Colonic mucosa (tissue), 4 donors: ENCODE measurements at regions not wholly inside any gene's neighbourhood (a gene's known extent, or its start where the extent isn't known, plus 50 kb on each side); places are given as distances from the start of the nearest gene placed in this dataset.

Experiments used
- DNase-seq: peaks from one replicate; pipeline ENCODE4 v3.0.0-alpha.2; 2020
- H3K27ac ChIP-seq: fragments of 200-600 bp; one replicate; pipeline ENCODE4 v1.8.0; 2021
- H3K27me3 ChIP-seq: fragments of 200-600 bp; one replicate; pipeline ENCODE4 v1.8.0; 2021
- H3K36me3 ChIP-seq: fragments of 200-600 bp; one replicate; pipeline ENCODE4 v1.8.0; 2021
- H3K4me1 ChIP-seq: fragments of 200-600 bp; one replicate; pipeline ENCODE4 v1.8.0; 2021; ENCODE audit warnings: mild to moderate bottlenecking
- H3K4me3 ChIP-seq: fragments of 200-600 bp; one replicate; pipeline ENCODE4 v1.8.0; 2021
- H3K9ac ChIP-seq, 2 donors: one replicate each; pipeline ENCODE4 v1.7.0; 2013; ENCODE audit warnings: control low read depth in 2 of 2, low read depth in 2 of 2, low read length in 2 of 2
- H3K9me3 ChIP-seq: fragments of 200-600 bp; one replicate; pipeline ENCODE4 v1.8.0; 2021
- intact Hi-C: fragments of 100-400 bp; cut with DNase I; formaldehyde crosslinking; loops from one replicate; pipeline ENCODE4 v1.14.1; 2022
- TF ChIP-seq, protein P1 (sequence below): fragments of 200-600 bp; IDR thresholded peaks from one replicate; pipeline ENCODE4 v1.8.0; 2022; ENCODE audit warnings: antibody characterized with exemption, mild to moderate bottlenecking
- donor health status: healthy.
- donor health status: DM: no; HTN: no; CAD: no.
- donor health status: DM: no; HTN: no; CAD: no.

DNA sequence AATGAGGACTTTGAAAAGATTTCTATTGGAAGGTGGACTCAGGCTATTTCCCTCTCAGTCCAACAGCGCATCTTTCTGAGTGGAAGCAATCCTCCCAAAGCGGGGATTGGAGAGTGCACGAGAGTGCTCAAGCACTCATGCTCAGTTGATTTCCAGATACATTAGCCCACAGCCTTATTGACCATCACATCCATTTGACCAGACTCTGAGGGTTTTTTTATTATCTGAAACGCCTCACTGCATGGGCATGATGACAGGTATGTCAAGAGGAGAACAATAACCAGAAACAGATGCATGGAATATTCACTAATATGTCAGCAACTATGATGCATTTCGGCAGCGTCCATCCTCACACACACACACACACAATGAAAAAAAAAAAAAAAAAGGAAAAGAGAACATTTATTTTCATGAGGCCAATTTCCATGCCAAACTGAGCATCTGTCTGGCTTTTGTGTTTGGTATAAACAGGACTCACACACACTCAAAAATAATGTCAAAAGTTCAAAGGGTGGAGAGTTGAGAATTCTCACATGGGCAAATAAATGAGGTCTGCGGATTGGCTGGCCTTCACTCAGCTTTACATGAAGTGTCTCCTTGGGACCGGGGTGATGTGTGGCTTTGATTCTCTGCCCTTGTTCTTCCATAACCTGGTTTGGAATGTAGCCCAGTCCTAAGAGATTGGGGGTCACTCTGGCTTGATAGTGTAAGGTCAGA, 371.6 kb downstream of the MCTP2 start:
- H3K9me3 ChIP-seq = no peaks in the 10 kb centered on the region
- no peak overlapping the region for H3K27ac ChIP-seq
- DNase-seq = no peak
- no peak overlapping the region for H3K4me3 ChIP-seq
- intact Hi-C loops = no loop called here
- TF ChIP-seq, protein P1, sequence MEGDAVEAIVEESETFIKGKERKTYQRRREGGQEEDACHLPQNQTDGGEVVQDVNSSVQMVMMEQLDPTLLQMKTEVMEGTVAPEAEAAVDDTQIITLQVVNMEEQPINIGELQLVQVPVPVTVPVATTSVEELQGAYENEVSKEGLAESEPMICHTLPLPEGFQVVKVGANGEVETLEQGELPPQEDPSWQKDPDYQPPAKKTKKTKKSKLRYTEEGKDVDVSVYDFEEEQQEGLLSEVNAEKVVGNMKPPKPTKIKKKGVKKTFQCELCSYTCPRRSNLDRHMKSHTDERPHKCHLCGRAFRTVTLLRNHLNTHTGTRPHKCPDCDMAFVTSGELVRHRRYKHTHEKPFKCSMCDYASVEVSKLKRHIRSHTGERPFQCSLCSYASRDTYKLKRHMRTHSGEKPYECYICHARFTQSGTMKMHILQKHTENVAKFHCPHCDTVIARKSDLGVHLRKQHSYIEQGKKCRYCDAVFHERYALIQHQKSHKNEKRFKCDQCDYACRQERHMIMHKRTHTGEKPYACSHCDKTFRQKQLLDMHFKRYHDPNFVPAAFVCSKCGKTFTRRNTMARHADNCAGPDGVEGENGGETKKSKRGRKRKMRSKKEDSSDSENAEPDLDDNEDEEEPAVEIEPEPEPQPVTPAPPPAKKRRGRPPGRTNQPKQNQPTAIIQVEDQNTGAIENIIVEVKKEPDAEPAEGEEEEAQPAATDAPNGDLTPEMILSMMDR = no peak
- H3K27me3 ChIP-seq = no peaks in the 10 kb centered on the region
- no peak overlapping the region for H3K9ac ChIP-seq
- no peaks in the 10 kb centered on the region for H3K4me1 ChIP-seq
- H3K36me3 ChIP-seq = no peaks in the 10 kb centered on the region

DNA sequence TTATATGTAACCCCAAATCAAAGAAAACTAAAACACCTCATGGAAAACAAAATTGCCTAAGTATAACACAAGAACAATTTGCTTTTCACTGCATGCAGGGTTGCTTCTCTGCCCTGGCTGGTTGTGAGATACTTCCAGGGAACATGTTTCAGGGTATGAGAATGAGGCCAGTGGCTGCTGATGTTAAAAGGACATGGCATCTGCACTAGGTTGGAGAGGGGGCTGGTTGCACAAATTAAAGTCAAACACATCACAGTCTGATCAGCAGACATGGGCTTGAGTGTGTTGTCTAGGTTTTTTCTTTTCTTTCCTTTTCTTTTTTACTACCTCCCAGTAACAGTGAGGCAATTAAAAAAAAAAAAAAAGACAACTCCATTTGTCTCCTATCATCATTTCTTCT, 374.9 kb downstream of the MCTP2 start:
- Histone ChIP-seq H3K9me3 (no peaks in the 10 kb centered on the region), H3K4me3 (no peak overlapping the region), H3K4me1 (no peaks in the 10 kb centered on the region), H3K27ac (no peak overlapping the region), H3K27me3 (no peaks in the 10 kb centered on the region), H3K9ac (no peak overlapping the region), H3K36me3 (no peaks in the 10 kb centered on the region)
- no peak for DNase-seq
- TF ChIP-seq, protein P1 = no peak
- intact Hi-C loops = no loop called here

DNA sequence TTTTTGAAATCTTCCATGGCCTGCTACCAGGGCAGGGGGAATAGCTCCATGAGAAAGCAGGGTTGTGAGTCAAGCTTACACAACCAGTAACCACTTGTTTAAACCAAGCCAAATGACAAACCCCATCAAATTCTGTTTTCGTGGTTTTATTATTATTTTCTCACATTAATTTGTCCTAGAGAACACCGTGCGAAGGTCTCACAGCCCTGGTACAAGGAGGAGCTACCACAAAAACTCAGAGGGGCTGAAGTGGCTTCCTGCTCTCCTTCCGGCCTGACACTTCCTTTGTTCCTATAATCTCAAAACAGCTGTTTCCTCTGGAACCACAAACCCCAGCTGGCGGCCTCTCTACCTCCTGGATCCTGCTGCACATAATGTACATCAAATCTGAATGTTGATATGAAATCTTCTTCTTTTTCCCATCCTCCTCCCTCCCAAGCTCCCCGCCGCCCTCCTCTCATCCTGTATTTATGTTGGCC, 375.9 kb downstream of the MCTP2 start:
- Histone ChIP-seq H3K4me3 (no peak overlapping the region), H3K9me3 (no peaks in the 10 kb centered on the region), H3K27me3 (no peaks in the 10 kb centered on the region), H3K9ac (no peak overlapping the region), H3K27ac (no peak overlapping the region), H3K36me3 (no peaks in the 10 kb centered on the region), H3K4me1 (no peaks in the 10 kb centered on the region)
- intact Hi-C loops = no loop called here
- no peak for DNase-seq
- TF ChIP-seq, protein P1 = no peak

DNA sequence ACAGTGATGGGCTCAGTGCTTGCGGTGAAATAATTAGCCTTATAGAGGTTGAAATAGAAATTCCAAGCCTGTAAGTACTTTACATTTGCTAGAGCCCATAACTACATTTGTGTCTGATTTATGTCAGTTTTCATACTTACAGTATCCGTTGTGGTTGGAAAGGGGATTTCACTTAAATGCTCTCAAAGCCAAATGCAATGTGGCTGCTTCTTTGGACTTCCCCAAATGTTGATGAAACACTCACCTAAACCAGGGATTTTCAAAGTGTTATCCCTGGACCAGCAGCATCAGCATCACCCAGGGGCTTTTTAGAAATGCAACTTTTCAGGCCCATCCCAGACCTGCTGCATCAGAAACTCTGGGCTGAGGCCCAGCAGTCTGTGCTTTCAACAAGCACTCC, 378.7 kb downstream of the MCTP2 start:
- no peak overlapping the region for H3K9ac ChIP-seq
- intact Hi-C loops = no loop called here
- H3K4me1 ChIP-seq = no peaks in the 10 kb centered on the region
- DNase-seq = no peak
- H3K27me3 ChIP-seq = no peaks in the 10 kb centered on the region
- no peaks in the 10 kb centered on the region for H3K9me3 ChIP-seq
- H3K36me3 ChIP-seq = no peaks in the 10 kb centered on the region
- no peak overlapping the region for H3K4me3 ChIP-seq
- no peak overlapping the region for H3K27ac ChIP-seq
- TF ChIP-seq, protein P1 = no peak

DNA sequence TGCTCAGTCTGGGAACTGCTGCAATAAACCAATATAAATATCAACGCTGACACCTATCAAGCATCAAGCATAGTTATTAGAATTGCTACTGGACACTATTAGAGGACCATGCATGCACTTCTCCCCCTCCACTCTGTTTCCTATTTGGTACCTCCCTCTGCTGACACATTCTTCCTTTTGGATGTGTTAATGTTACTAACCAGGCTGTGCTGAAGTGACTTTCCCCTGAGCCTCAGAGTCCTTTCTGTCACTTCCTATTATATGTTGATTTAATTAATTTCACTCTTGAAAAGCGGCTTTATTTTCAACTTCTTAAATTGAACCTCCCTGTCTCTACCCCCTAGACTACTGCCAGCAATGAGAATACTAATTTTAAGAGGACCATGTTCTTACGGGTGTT, 379.1 kb downstream of the MCTP2 start:
- Histone ChIP-seq H3K4me1 (no peaks in the 10 kb centered on the region), H3K4me3 (no peak overlapping the region)
- intact Hi-C loops = no loop called here

More for the DNA sequence above, 379.1 kb downstream of the MCTP2 start:
- H3K9me3 ChIP-seq = no peaks in the 10 kb centered on the region
- TF ChIP-seq, protein P1 = no peak
- H3K36me3 ChIP-seq = no peaks in the 10 kb centered on the region
- H3K27me3 ChIP-seq = no peaks in the 10 kb centered on the region
- no peak overlapping the region for H3K9ac ChIP-seq
- DNase-seq = no peak
- H3K27ac ChIP-seq = no peak overlapping the region
